Stimulated activated CD4-positive, alpha-beta T cell treated with anti-CD3 and anti-CD28 coated beads, Interleukin-2, amount 100 ng/mL, for 48 hours (primary cell): ENCODE measurements at regions not wholly inside any gene's neighbourhood (a gene's known extent, or its start where the extent isn't known, plus 50 kb on each side); places are given as distances from the start of the nearest gene placed in this dataset.
"Not testable (repeated sequence)": the region's sequence is repeated elsewhere in the genome, so short reads cannot be mapped to it uniquely, and the experiment has no call there.

Experiments used
- DNase-seq, 2 donors: peaks; one replicate each; pipeline ENCODE4 v3.0.0-alpha.2; 2020

- DNase-seq: no peak
Observed at GRCh38 chr2:145925591-145925990, 1405.7 kb upstream of the ZEB2 start.

- DNase-seq: no peak
Observed at GRCh38 chr2:145919477-145919876, 1399.6 kb upstream of the ZEB2 start.

GRCh38 chr2:145918951-145919350 lies 1399.0 kb upstream of the ZEB2 start:
- no peak for DNase-seq

GRCh38 chr2:145916799-145917198 lies 1396.9 kb upstream of the ZEB2 start:
- no peak for DNase-seq

- no peak for DNase-seq
Observed at GRCh38 chr2:145914716-145915115, 1394.8 kb upstream of the ZEB2 start.

GRCh38 chr2:145910416-145910815 lies 1390.5 kb upstream of the ZEB2 start:
- DNase-seq: no peak

- DNase-seq: no peak
Observed at GRCh38 chr2:145909766-145910165, 1389.8 kb upstream of the ZEB2 start.

- DNase-seq: no peak
Observed at GRCh38 chr2:145909175-145909755, 1389.3 kb upstream of the ZEB2 start.

- DNase-seq: no peak
Observed at GRCh38 chr2:145906354-145906753, 1386.4 kb upstream of the ZEB2 start.

- no peak for DNase-seq
Observed at GRCh38 chr2:145905371-145905770, 1385.5 kb upstream of the ZEB2 start.

- DNase-seq: no peak
Observed at GRCh38 chr2:145897151-145897550, 1377.2 kb upstream of the ZEB2 start.

- no peak for DNase-seq
Observed at GRCh38 chr2:145887915-145888314, 1368.0 kb upstream of the ZEB2 start.

- not testable (repeated sequence) for DNase-seq
Observed at GRCh38 chr2:145880997-145881396, 1361.1 kb upstream of the ZEB2 start.

- no peak for DNase-seq
Observed at GRCh38 chr2:145875016-145875415, 1355.1 kb upstream of the ZEB2 start.

GRCh38 chr2:145874466-145874865 lies 1354.5 kb upstream of the ZEB2 start:
- DNase-seq: no peak

- no peak for DNase-seq
Observed at GRCh38 chr2:145864501-145864900, 1344.6 kb upstream of the ZEB2 start.

- no peak for DNase-seq
Observed at GRCh38 chr2:145861940-145862339, 1342.0 kb upstream of the ZEB2 start.

GRCh38 chr2:145860083-145860482 lies 1340.2 kb upstream of the ZEB2 start:
- no peak for DNase-seq

- DNase-seq: no peak
Observed at GRCh38 chr2:145855142-145855541, 1335.2 kb upstream of the ZEB2 start.

GRCh38 chr2:145854039-145854755 lies 1334.3 kb upstream of the ZEB2 start:
- no peak for DNase-seq

- DNase-seq: no peak
Observed at GRCh38 chr2:145851730-145852129, 1331.8 kb upstream of the ZEB2 start.

GRCh38 chr2:145849466-145849865 lies 1329.5 kb upstream of the ZEB2 start:
- DNase-seq: no peak

- no peak for DNase-seq
Observed at GRCh38 chr2:145846982-145847381, 1327.1 kb upstream of the ZEB2 start.

- DNase-seq: no peak
Observed at GRCh38 chr2:145845923-145846322, 1326.0 kb upstream of the ZEB2 start.
